BLaER1 (cell line): ENCODE measurements at regions not wholly inside any gene's neighbourhood (a gene's known extent, or its start where the extent isn't known, plus 50 kb on each side); places are given as distances from the start of the nearest gene placed in this dataset.
"Not testable (repeated sequence)": the region's sequence is repeated elsewhere in the genome, so short reads cannot be mapped to it uniquely, and the experiment has no call there.

Source experiments
- H3K27ac ChIP-seq: shearing (Covaris generic); formaldehyde crosslinking; 2 replicates; pipeline ENCODE4 v1.8.1; 2022
- H3K27me3 ChIP-seq: shearing (Covaris generic); formaldehyde crosslinking; 2 replicates; pipeline ENCODE4 v1.8.1; 2022
- H3K36me3 ChIP-seq: shearing (Covaris generic); formaldehyde crosslinking; 2 replicates; pipeline ENCODE4 v1.8.1; 2022
- H3K4me1 ChIP-seq: shearing (Covaris generic); formaldehyde crosslinking; 2 replicates; pipeline ENCODE4 v1.8.1; 2022
- H3K4me2 ChIP-seq: shearing (Covaris generic); formaldehyde crosslinking; 2 replicates; pipeline ENCODE4 v1.8.1; 2022
- H3K4me3 ChIP-seq: shearing (Covaris generic); formaldehyde crosslinking; 2 replicates; pipeline ENCODE4 v1.8.1; 2022
- H3K9ac ChIP-seq: shearing (Covaris generic); formaldehyde crosslinking; 2 replicates; pipeline ENCODE4 v1.8.1; 2022
- H3K9me3 ChIP-seq: shearing (Covaris generic); formaldehyde crosslinking; 2 replicates; pipeline ENCODE4 v1.8.1; 2022
- H4K20me1 ChIP-seq: shearing (Covaris generic); formaldehyde crosslinking; 2 replicates; pipeline ENCODE4 v1.8.1; 2022
- Cebpa-rat ChIP-seq: shearing (Covaris generic); IDR thresholded peaks from 2 replicates; pipeline ENCODE4 v1.8.1; 2022

- Histone ChIP-seq H4K20me1 (no peaks in the 10 kb centered on the region), H3K36me3 (no peaks in the 10 kb centered on the region), H3K4me1 (no peaks in the 10 kb centered on the region), H3K4me2 (no peak overlapping the region), H3K9me3 (no peaks in the 10 kb centered on the region), H3K9ac (no peak overlapping the region), H3K27ac (no peak overlapping the region), H3K4me3 (no peak overlapping the region), H3K27me3 (no peaks in the 10 kb centered on the region)
- TF ChIP-seq Cebpa-rat = no peak
These were observed 290.4 kb upstream of the DYNLRB2 start for GRCh38 chr16:80250381-80250780.

GRCh38 chr16:80243303-80243702 lies 297.5 kb upstream of the DYNLRB2 start:
- H3K4me1 ChIP-seq, H3K9ac ChIP-seq, H3K4me3 ChIP-seq, H3K27me3 ChIP-seq, H3K36me3 ChIP-seq, H3K4me2 ChIP-seq, H4K20me1 ChIP-seq, H3K27ac ChIP-seq: not testable (repeated sequence)
- H3K9me3 ChIP-seq = peaks cover 22% of the 10 kb centered on the region

GRCh38 chr16:80242279-80242678 lies 298.5 kb upstream of the DYNLRB2 start:
- H3K4me3 ChIP-seq, H3K4me2 ChIP-seq, H3K27ac ChIP-seq, H3K4me1 ChIP-seq, H3K27me3 ChIP-seq, H3K9ac ChIP-seq, H3K36me3 ChIP-seq, H4K20me1 ChIP-seq: not testable (repeated sequence)
- peaks cover 22% of the 10 kb centered on the region for H3K9me3 ChIP-seq

GRCh38 chr16:80233097-80233835 lies 307.5 kb upstream of the DYNLRB2 start:
- no peak overlapping the region for H3K9ac ChIP-seq
- H3K4me1 ChIP-seq = peaks cover 22% of the 10 kb centered on the region
- no peaks in the 10 kb centered on the region for H3K9me3 ChIP-seq
- TF ChIP-seq Cebpa-rat = no peak
- H3K4me3 ChIP-seq = no peak overlapping the region
- no peaks in the 10 kb centered on the region for H4K20me1 ChIP-seq
- H3K4me2 ChIP-seq = no peak overlapping the region
- H3K27ac ChIP-seq = no peak overlapping the region
- no peaks in the 10 kb centered on the region for H3K27me3 ChIP-seq
- H3K36me3 ChIP-seq = no peaks in the 10 kb centered on the region

GRCh38 chr16:80231888-80232287 lies 308.9 kb upstream of the DYNLRB2 start:
- Histone ChIP-seq H3K27me3 (no peaks in the 10 kb centered on the region), H3K36me3 (no peaks in the 10 kb centered on the region), H3K4me3 (no peak overlapping the region), H3K4me1 (peaks cover 22% of the 10 kb centered on the region), H4K20me1 (no peaks in the 10 kb centered on the region), H3K9me3 (no peaks in the 10 kb centered on the region), H3K4me2 (peak overlapping the region; percentile 52), H3K27ac (no peak overlapping the region), H3K9ac (no peak overlapping the region)
- TF ChIP-seq Cebpa-rat = no peak

GRCh38 chr16:80231121-80231520 lies 309.7 kb upstream of the DYNLRB2 start:
- no peak overlapping the region for H3K9ac ChIP-seq
- H3K4me3 ChIP-seq = no peak overlapping the region
- H3K4me2 ChIP-seq = peak overlapping the region; percentile 52; the same call in 1 of the 2 replicates
- no peak overlapping the region for H3K27ac ChIP-seq
- no peak for TF ChIP-seq Cebpa-rat
- H3K4me1 ChIP-seq = peaks cover 22% of the 10 kb centered on the region
- peaks cover 6% of the 10 kb centered on the region; the same call in 1 of the 2 replicates for H3K9me3 ChIP-seq
- H4K20me1 ChIP-seq = no peaks in the 10 kb centered on the region
- H3K27me3 ChIP-seq = no peaks in the 10 kb centered on the region
- H3K36me3 ChIP-seq = no peaks in the 10 kb centered on the region

GRCh38 chr16:80230328-80231120 lies 310.3 kb upstream of the DYNLRB2 start:
- Histone ChIP-seq H4K20me1 (no peaks in the 10 kb centered on the region), H3K4me3 (no peak overlapping the region), H3K4me2 (no peak overlapping the region), H3K9ac (no peak overlapping the region), H3K27me3 (no peaks in the 10 kb centered on the region), H3K36me3 (no peaks in the 10 kb centered on the region), H3K27ac (no peak overlapping the region), H3K9me3 (peaks cover 7% of the 10 kb centered on the region; the same call in 1 of the 2 replicates), H3K4me1 (peaks cover 22% of the 10 kb centered on the region)
- no peak for TF ChIP-seq Cebpa-rat

- Histone ChIP-seq H3K27me3 (no peaks in the 10 kb centered on the region), H3K4me3 (no peak overlapping the region), H3K27ac (no peak overlapping the region), H3K36me3 (no peaks in the 10 kb centered on the region), H4K20me1 (no peaks in the 10 kb centered on the region), H3K4me1 (peaks cover 4% of the 10 kb centered on the region), H3K9ac (no peak overlapping the region), H3K4me2 (no peak overlapping the region), H3K9me3 (peaks cover 7% of the 10 kb centered on the region; the same call in 1 of the 2 replicates)
- no peak for TF ChIP-seq Cebpa-rat
These were observed 314.3 kb upstream of the DYNLRB2 start for GRCh38 chr16:80226499-80226898.

- TF ChIP-seq Cebpa-rat = no peak
- H3K9ac ChIP-seq = no peak overlapping the region
- no peak overlapping the region for H3K4me3 ChIP-seq
- H4K20me1 ChIP-seq = no peaks in the 10 kb centered on the region
- no peaks in the 10 kb centered on the region for H3K36me3 ChIP-seq
- H3K9me3 ChIP-seq = no peaks in the 10 kb centered on the region
- no peaks in the 10 kb centered on the region for H3K27me3 ChIP-seq
- no peak overlapping the region for H3K27ac ChIP-seq
- no peak overlapping the region for H3K4me2 ChIP-seq
- H3K4me1 ChIP-seq = no peaks in the 10 kb centered on the region
These were observed 330.0 kb upstream of the DYNLRB2 start for GRCh38 chr16:80210787-80211186.

- TF ChIP-seq Cebpa-rat = no peak
- H3K9ac ChIP-seq = no peak overlapping the region
- H3K4me1 ChIP-seq = no peaks in the 10 kb centered on the region
- no peak overlapping the region for H3K4me3 ChIP-seq
- H3K9me3 ChIP-seq = no peaks in the 10 kb centered on the region
- H3K27ac ChIP-seq = no peak overlapping the region
- H4K20me1 ChIP-seq = no peaks in the 10 kb centered on the region
- no peaks in the 10 kb centered on the region for H3K36me3 ChIP-seq
- H3K27me3 ChIP-seq = no peaks in the 10 kb centered on the region
- H3K4me2 ChIP-seq = no peak overlapping the region
These were observed 332.1 kb upstream of the DYNLRB2 start for GRCh38 chr16:80208743-80209142.
